ENCODE measurements at regions not wholly inside any gene's neighbourhood (a gene's known extent, or its start where the extent isn't known, plus 50 kb on each side); places are given as distances from the start of the nearest gene placed in this dataset.

DNA sequence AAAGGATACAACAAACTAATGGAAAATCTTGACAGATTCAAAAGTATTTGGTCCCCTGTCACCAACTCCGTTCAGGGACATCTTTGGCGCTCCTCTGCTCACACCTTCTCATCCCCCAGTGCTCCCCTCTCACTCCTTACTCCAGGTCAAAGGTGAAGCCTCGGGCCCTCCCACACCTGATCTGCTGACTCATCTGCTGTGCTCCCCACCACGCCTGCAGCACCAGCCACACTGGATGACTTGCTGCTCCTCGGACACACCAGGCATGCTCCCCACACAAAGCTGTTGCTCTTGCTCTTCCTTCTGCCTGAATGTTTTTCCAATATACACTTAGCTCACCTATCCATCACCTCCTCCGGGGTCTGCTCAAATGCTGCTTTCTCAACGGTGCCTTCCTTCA, 123.4 kb downstream of the ESM1 start:
- TF ChIP-seq GATA2 (IDR thresholded peaks at IDR 0.05; ENCODE audit: low read depth, low read length) (no peak), GATA3 (IDR thresholded peaks at IDR 0.05; ENCODE audit: low read depth, low read length) (no peak)
